Progenitor cell of endocrine pancreas (in vitro differentiated cells): ENCODE measurements at regions not wholly inside any gene's neighbourhood (a gene's known extent, or its start where the extent isn't known, plus 50 kb on each side); places are given as distances from the start of the nearest gene placed in this dataset.

ENCODE experiments used
- DNase-seq: peaks from one replicate; pipeline ENCODE4 v3.0.0; 2021; ENCODE audit warnings: low spot score; ENCODE audit not compliant: unreplicated experiment
- H3K27ac Mint-ChIP-seq: 2 replicates; pipeline ENCODE4 v1.8.0; 2021; ENCODE audit warnings: mild to moderate bottlenecking, moderate library complexity, mixed read lengths
- H3K27me3 Mint-ChIP-seq: 2 replicates; pipeline ENCODE4 v1.8.0; 2021; ENCODE audit warnings: mixed read lengths
- H3K36me3 Mint-ChIP-seq: 2 replicates; pipeline ENCODE4 v1.8.0; 2022; ENCODE audit warnings: mixed read lengths; ENCODE audit not compliant: insufficient read depth
- H3K4me1 Mint-ChIP-seq: 2 replicates; pipeline ENCODE4 v1.8.0; 2021; ENCODE audit warnings: low read depth, mixed read lengths
- H3K4me3 Mint-ChIP-seq: 2 replicates; pipeline ENCODE4 v1.8.0; 2021; ENCODE audit warnings: low read depth, mild to moderate bottlenecking, moderate library complexity, mixed read lengths
- H3K9me3 Mint-ChIP-seq: 2 replicates; pipeline ENCODE4 v1.8.0; 2021; ENCODE audit warnings: low read depth, mixed read lengths
- CTCF ChIP-seq: fragments of 200-600 bp; sonication (generic); IDR thresholded peaks from one replicate; pipeline ENCODE4 v1.5.0; 2021; ENCODE audit warnings: antibody characterized with exemption, mild to moderate bottlenecking; ENCODE audit not compliant: unreplicated experiment

GRCh38 chr9:106682420-106682819 is 180.5 kb upstream of the ZNF462 start:
- Mint-ChIP-seq H3K4me3 (no peak overlapping the region), H3K4me1 (no peaks in the 10 kb centered on the region), H3K27ac (no peak overlapping the region), H3K27me3 (no peaks in the 10 kb centered on the region), H3K9me3 (no peaks in the 10 kb centered on the region), H3K36me3 (no peaks in the 10 kb centered on the region)
- DNase-seq: no peak
- TF ChIP-seq CTCF: no peak

- no peak for DNase-seq
- H3K36me3 Mint-ChIP-seq: no peaks in the 10 kb centered on the region
- no peak overlapping the region for H3K27ac Mint-ChIP-seq
- no peaks in the 10 kb centered on the region for H3K27me3 Mint-ChIP-seq
- H3K9me3 Mint-ChIP-seq: no peaks in the 10 kb centered on the region
- no peak for TF ChIP-seq CTCF
- H3K4me3 Mint-ChIP-seq: no peak overlapping the region
- no peaks in the 10 kb centered on the region for H3K4me1 Mint-ChIP-seq
These were observed 179.5 kb upstream of the ZNF462 start for GRCh38 chr9:106683454-106683853.

- TF ChIP-seq CTCF: no peak
- no peak for DNase-seq
- H3K4me1 Mint-ChIP-seq: no peaks in the 10 kb centered on the region
- no peak overlapping the region for H3K4me3 Mint-ChIP-seq
- no peaks in the 10 kb centered on the region for H3K9me3 Mint-ChIP-seq
- no peaks in the 10 kb centered on the region for H3K27me3 Mint-ChIP-seq
- no peaks in the 10 kb centered on the region for H3K36me3 Mint-ChIP-seq
- H3K27ac Mint-ChIP-seq: no peak overlapping the region
These were observed 177.8 kb upstream of the ZNF462 start for GRCh38 chr9:106684940-106685695.

- TF ChIP-seq CTCF: no peak
These were observed 173.9 kb upstream of the ZNF462 start for GRCh38 chr9:106689089-106689488.

GRCh38 chr9:106691627-106692026 is 171.3 kb upstream of the ZNF462 start:
- Mint-ChIP-seq H3K4me1 (peaks cover 3% of the 10 kb centered on the region), H3K27me3 (no peaks in the 10 kb centered on the region), H3K36me3 (no peaks in the 10 kb centered on the region), H3K4me3 (no peak overlapping the region), H3K27ac (no peak overlapping the region), H3K9me3 (no peaks in the 10 kb centered on the region)
- no peak for DNase-seq
- no peak for TF ChIP-seq CTCF

More at GRCh38 chr9:106689089-106689488, 173.9 kb upstream of the ZNF462 start:
- H3K27ac Mint-ChIP-seq: no peak overlapping the region
- DNase-seq: no peak
- no peaks in the 10 kb centered on the region for H3K27me3 Mint-ChIP-seq
- peaks cover 1% of the 10 kb centered on the region for H3K4me1 Mint-ChIP-seq
- H3K36me3 Mint-ChIP-seq: no peaks in the 10 kb centered on the region
- no peak overlapping the region for H3K4me3 Mint-ChIP-seq
- no peaks in the 10 kb centered on the region for H3K9me3 Mint-ChIP-seq
